Peyer's patch (tissue), 4 donors: ENCODE measurements at regions not wholly inside any gene's neighbourhood (a gene's known extent, or its start where the extent isn't known, plus 50 kb on each side); places are given as distances from the start of the nearest gene placed in this dataset.

Experiments
- DNase-seq, 3 donors: peaks; one replicate each; pipeline ENCODE4 v3.0.0-alpha.2; 2017 to 2019
- H3K27ac ChIP-seq, 4 donors: fragments of 200-600 bp; sonication (generic); one replicate each; pipeline ENCODE4 v1.5.1; 2016 to 2019
- H3K27me3 ChIP-seq, 2 donors: fragments of 200-600 bp; sonication (generic); one replicate each; pipeline ENCODE4 v1.5.1; 2019
- H3K36me3 ChIP-seq, 3 donors: fragments of 200-600 bp; sonication (generic); one replicate each; pipeline ENCODE4 v1.5.1; 2016 to 2019
- H3K4me1 ChIP-seq, 4 donors: fragments of 200-600 bp; sonication (generic); one replicate each; pipeline ENCODE4 v1.5.1; 2016 to 2019
- H3K4me3 ChIP-seq, 4 donors: fragments of 200-600 bp; sonication (generic); 1 replicate in 3 of 4; 2 replicates in 1 of 4; pipeline ENCODE4 v1.5.1; 2016 to 2019; ENCODE audit warnings: mild to moderate bottlenecking in 1 of 4
- H3K9me3 ChIP-seq, 4 donors: fragments of 200-600 bp; sonication (generic); one replicate each; pipeline ENCODE4 v1.5.1; 2016 to 2019; ENCODE audit warnings: mild to moderate bottlenecking in 1 of 4
- POLR2A ChIP-seq, 2 donors: fragments of 450-650 bp; IDR thresholded peaks; one replicate each; pipeline ENCODE4 v1.5.1; 2017; ENCODE audit warnings: antibody characterized with exemption in 2 of 2, mild to moderate bottlenecking in 2 of 2, moderate library complexity in 2 of 2
- small RNA-seq, 2 donors: library from RNA; depleted of rRNA; stranded (forward); fragments of <200 nt; gene quantifications; one replicate each; pipeline ENCODE3, GENCODE V24; 2016

- no peak for DNase-seq
- Histone ChIP-seq H3K27ac (no peak overlapping the region), H3K4me1 (no peaks in the 10 kb centered on the region), H3K4me3 (no peak overlapping the region), H3K27me3 (no peaks in the 10 kb centered on the region), H3K9me3 (peaks cover 0 to 10% (median 0%) of the 10 kb centered on the region in 4 donors), H3K36me3 (no peaks in the 10 kb centered on the region)
- no peak for TF ChIP-seq POLR2A (IDR thresholded peaks at IDR 0.05)
Observed at GRCh38 chr5:25823330-25823873, 1178.6 kb upstream of the CDH10 start.

Small RNA genes lying in the stretch of these regions (small RNA-seq; reads per million reads assigned to genes)
- gene AC113347.2 (0 reads per million in 2 donors), gene AC113347.3 (0 reads per million in 2 donors), gene RNU4-43P (0 reads per million in 2 donors)
